ENCODE measurements at regions not wholly inside any gene's neighbourhood (a gene's known extent, or its start where the extent isn't known, plus 50 kb on each side); places are given as distances from the start of the nearest gene placed in this dataset.

GRCh38 chr10:120702032-120702431 is 149.1 kb upstream of the WDR11 start:
- DNase-seq (ENCODE audit: low read depth in 2 of 2): no peak

- DNase-seq (ENCODE audit: low read depth in 2 of 2): no peak
Measured at GRCh38 chr10:120705309-120705708, 145.9 kb upstream of the WDR11 start.

- DNase-seq (ENCODE audit: low read depth in 2 of 2): no peak
Measured at GRCh38 chr10:120710076-120710475, 141.1 kb upstream of the WDR11 start.

- DNase-seq (ENCODE audit: low read depth in 2 of 2): no peak
Measured at GRCh38 chr10:120711860-120712259, 139.3 kb upstream of the WDR11 start.

- no peak for DNase-seq (ENCODE audit: low read depth in 2 of 2)
Measured at GRCh38 chr10:120713573-120714205, 137.5 kb upstream of the WDR11 start.

- no peak for DNase-seq (ENCODE audit: low read depth in 2 of 2)
Measured at GRCh38 chr10:120715171-120715570, 136.0 kb upstream of the WDR11 start.

- no peak for DNase-seq (ENCODE audit: low read depth in 2 of 2)
Measured at GRCh38 chr10:120719333-120719732, 131.8 kb upstream of the WDR11 start.

- DNase-seq (ENCODE audit: low read depth in 2 of 2): no peak
Measured at GRCh38 chr10:120727001-120727400, 124.2 kb upstream of the WDR11 start.

- no peak for DNase-seq (ENCODE audit: low read depth in 2 of 2)
Measured at GRCh38 chr10:120729547-120729946, 121.6 kb upstream of the WDR11 start.

GRCh38 chr10:120732067-120732466 is 119.1 kb upstream of the WDR11 start:
- DNase-seq (ENCODE audit: low read depth in 2 of 2): no peak

GRCh38 chr10:120732643-120733313 is 118.4 kb upstream of the WDR11 start:
- no peak for DNase-seq (ENCODE audit: low read depth in 2 of 2)

- no peak for DNase-seq (ENCODE audit: low read depth in 2 of 2)
Measured at GRCh38 chr10:120734483-120735078, 116.6 kb upstream of the WDR11 start.

GRCh38 chr10:120735315-120735714 is 115.8 kb upstream of the WDR11 start:
- DNase-seq (ENCODE audit: low read depth in 2 of 2): no peak

GRCh38 chr10:120735773-120736371 is 115.3 kb upstream of the WDR11 start:
- DNase-seq (ENCODE audit: low read depth in 2 of 2): no peak

- no peak for DNase-seq (ENCODE audit: low read depth in 2 of 2)
Measured at GRCh38 chr10:120736377-120736776, 114.8 kb upstream of the WDR11 start.

- DNase-seq (ENCODE audit: low read depth in 2 of 2): no peak
Measured at GRCh38 chr10:120738658-120739057, 112.5 kb upstream of the WDR11 start.

- DNase-seq (ENCODE audit: low read depth in 2 of 2): no peak
Measured at GRCh38 chr10:120741396-120741795, 109.8 kb upstream of the WDR11 start.

- no peak for DNase-seq (ENCODE audit: low read depth in 2 of 2)
Measured at GRCh38 chr10:120742373-120742772, 108.8 kb upstream of the WDR11 start.

GRCh38 chr10:120744040-120744439 is 107.1 kb upstream of the WDR11 start:
- DNase-seq (ENCODE audit: low read depth in 2 of 2): no peak

- no peak for DNase-seq (ENCODE audit: low read depth in 2 of 2)
Measured at GRCh38 chr10:120746001-120746777, 105.0 kb upstream of the WDR11 start.

GRCh38 chr10:120748519-120748918 is 102.6 kb upstream of the WDR11 start:
- no peak for DNase-seq (ENCODE audit: low read depth in 2 of 2)

- no peak for DNase-seq (ENCODE audit: low read depth in 2 of 2)
Measured at GRCh38 chr10:120749072-120749471, 102.1 kb upstream of the WDR11 start.
